ENCODE measurements at regions not wholly inside any gene's neighbourhood (a gene's known extent, or its start where the extent isn't known, plus 50 kb on each side); places are given as distances from the start of the nearest gene placed in this dataset.

DNA sequence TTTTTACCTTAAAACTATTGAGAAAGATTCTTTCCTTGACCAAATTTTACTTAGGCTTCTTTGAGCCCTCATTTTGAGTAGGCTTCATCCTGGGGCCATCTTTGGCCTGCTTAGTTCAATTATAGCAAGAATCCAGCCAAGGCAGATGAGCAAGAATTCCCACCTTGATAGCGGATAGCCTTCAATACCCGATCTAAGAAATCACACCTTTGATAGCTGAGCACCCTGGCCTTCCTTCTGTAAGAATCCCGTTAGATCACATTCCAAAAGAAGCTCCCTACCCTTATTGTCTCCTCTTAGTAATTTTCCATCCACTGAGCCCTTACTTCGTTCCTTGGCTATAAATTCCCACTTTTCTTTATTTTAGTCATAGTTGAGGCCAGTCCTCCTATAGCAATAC lies 275.4 kb upstream of the ROBO1 start:
- TF ChIP-seq, protein P1, sequence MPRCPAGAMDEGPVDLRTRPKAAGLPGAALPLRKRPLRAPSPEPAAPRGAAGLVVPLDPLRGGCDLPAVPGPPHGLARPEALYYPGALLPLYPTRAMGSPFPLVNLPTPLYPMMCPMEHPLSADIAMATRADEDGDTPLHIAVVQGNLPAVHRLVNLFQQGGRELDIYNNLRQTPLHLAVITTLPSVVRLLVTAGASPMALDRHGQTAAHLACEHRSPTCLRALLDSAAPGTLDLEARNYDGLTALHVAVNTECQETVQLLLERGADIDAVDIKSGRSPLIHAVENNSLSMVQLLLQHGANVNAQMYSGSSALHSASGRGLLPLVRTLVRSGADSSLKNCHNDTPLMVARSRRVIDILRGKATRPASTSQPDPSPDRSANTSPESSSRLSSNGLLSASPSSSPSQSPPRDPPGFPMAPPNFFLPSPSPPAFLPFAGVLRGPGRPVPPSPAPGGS (IDR thresholded peaks at IDR 0.05) = no peak
- TF ChIP-seq, protein P2, sequence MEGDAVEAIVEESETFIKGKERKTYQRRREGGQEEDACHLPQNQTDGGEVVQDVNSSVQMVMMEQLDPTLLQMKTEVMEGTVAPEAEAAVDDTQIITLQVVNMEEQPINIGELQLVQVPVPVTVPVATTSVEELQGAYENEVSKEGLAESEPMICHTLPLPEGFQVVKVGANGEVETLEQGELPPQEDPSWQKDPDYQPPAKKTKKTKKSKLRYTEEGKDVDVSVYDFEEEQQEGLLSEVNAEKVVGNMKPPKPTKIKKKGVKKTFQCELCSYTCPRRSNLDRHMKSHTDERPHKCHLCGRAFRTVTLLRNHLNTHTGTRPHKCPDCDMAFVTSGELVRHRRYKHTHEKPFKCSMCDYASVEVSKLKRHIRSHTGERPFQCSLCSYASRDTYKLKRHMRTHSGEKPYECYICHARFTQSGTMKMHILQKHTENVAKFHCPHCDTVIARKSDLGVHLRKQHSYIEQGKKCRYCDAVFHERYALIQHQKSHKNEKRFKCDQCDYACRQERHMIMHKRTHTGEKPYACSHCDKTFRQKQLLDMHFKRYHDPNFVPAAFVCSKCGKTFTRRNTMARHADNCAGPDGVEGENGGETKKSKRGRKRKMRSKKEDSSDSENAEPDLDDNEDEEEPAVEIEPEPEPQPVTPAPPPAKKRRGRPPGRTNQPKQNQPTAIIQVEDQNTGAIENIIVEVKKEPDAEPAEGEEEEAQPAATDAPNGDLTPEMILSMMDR (IDR thresholded peaks at IDR 0.05) = no peak
- TF ChIP-seq MAFK (IDR thresholded peaks at IDR 0.05; ENCODE audit: partially characterized antibody) (no peak), HOXB13 (CRISPR knock-in tag; IDR thresholded peaks at IDR 0.05; ENCODE audit: low read depth) (no peak), SMC3 (IDR thresholded peaks at IDR 0.05) (no peak), MAZ (IDR thresholded peaks at IDR 0.05; ENCODE audit: borderline replicate concordance, low read depth, low read length) (no peak), POLR2A (IDR thresholded peaks at IDR 0.05; ENCODE audit: low read length) (no peak), KDM1A (IDR thresholded peaks at IDR 0.05; ENCODE audit: low read depth) (no peak), CBX8 (IDR thresholded peaks at IDR 0.05) (no peak), PHF8 (IDR thresholded peaks at IDR 0.05; ENCODE audit: borderline replicate concordance, low read depth) (no peak), NFE2L2 (conservative IDR thresholded peaks at IDR 0.05; ENCODE audit: low read length) (no peak)
- TF ChIP-seq, protein P3, sequence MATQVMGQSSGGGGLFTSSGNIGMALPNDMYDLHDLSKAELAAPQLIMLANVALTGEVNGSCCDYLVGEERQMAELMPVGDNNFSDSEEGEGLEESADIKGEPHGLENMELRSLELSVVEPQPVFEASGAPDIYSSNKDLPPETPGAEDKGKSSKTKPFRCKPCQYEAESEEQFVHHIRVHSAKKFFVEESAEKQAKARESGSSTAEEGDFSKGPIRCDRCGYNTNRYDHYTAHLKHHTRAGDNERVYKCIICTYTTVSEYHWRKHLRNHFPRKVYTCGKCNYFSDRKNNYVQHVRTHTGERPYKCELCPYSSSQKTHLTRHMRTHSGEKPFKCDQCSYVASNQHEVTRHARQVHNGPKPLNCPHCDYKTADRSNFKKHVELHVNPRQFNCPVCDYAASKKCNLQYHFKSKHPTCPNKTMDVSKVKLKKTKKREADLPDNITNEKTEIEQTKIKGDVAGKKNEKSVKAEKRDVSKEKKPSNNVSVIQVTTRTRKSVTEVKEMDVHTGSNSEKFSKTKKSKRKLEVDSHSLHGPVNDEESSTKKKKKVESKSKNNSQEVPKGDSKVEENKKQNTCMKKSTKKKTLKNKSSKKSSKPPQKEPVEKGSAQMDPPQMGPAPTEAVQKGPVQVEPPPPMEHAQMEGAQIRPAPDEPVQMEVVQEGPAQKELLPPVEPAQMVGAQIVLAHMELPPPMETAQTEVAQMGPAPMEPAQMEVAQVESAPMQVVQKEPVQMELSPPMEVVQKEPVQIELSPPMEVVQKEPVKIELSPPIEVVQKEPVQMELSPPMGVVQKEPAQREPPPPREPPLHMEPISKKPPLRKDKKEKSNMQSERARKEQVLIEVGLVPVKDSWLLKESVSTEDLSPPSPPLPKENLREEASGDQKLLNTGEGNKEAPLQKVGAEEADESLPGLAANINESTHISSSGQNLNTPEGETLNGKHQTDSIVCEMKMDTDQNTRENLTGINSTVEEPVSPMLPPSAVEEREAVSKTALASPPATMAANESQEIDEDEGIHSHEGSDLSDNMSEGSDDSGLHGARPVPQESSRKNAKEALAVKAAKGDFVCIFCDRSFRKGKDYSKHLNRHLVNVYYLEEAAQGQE (IDR thresholded peaks at IDR 0.05) = no peak
- TF ChIP-seq, protein P4, sequence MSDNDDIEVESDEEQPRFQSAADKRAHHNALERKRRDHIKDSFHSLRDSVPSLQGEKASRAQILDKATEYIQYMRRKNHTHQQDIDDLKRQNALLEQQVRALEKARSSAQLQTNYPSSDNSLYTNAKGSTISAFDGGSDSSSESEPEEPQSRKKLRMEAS (IDR thresholded peaks at IDR 0.05) = no peak

Data from A549 (cell line).